ENCODE measurements at regions not wholly inside any gene's neighbourhood (a gene's known extent, or its start where the extent isn't known, plus 50 kb on each side); places are given as distances from the start of the nearest gene placed in this dataset.

GRCh38 chr2:23230885-23231284 is 154.1 kb upstream of the KLHL29 start:
- no peak for TF ChIP-seq CTCF (IDR thresholded peaks at IDR 0.05)
- no peak for TF ChIP-seq KAT7 (CRISPR knock-in tag; IDR thresholded peaks at IDR 0.05; ENCODE audit: borderline replicate concordance)
- no peak for TF ChIP-seq ZBTB21 (CRISPR knock-in tag; IDR thresholded peaks at IDR 0.05; ENCODE audit: borderline replicate concordance)
- TF ChIP-seq CREB1 (CRISPR knock-in tag; IDR thresholded peaks at IDR 0.05), result no peak
- no peak for TF ChIP-seq HMGXB4 (CRISPR knock-in tag; IDR thresholded peaks at IDR 0.05)
- TF ChIP-seq E2F5 (CRISPR knock-in tag; IDR thresholded peaks at IDR 0.05), result no peak
- no peak for TF ChIP-seq JUN (CRISPR knock-in tag; IDR thresholded peaks at IDR 0.05)
- TF ChIP-seq ZNF263 (CRISPR knock-in tag; IDR thresholded peaks at IDR 0.05; ENCODE audit: low read depth), result no peak
- TF ChIP-seq USF1 (CRISPR knock-in tag; IDR thresholded peaks at IDR 0.05), result no peak
- no peak for TF ChIP-seq NR1H2 (CRISPR knock-in tag; IDR thresholded peaks at IDR 0.05)

Data from WTC11 (cell line).